GM12874 (cell line): ENCODE measurements at regions not wholly inside any gene's neighbourhood (a gene's known extent, or its start where the extent isn't known, plus 50 kb on each side); places are given as distances from the start of the nearest gene placed in this dataset.

Experiments
- TF ChIP-seq, protein P1 (sequence below): IDR thresholded peaks from 2 replicates; pipeline ENCODE4 v1.5.1; 2011; ENCODE audit warnings: low read depth, mild to moderate bottlenecking, control low read depth, low read length, moderate library complexity; ENCODE audit not compliant: insufficient read depth

DNA sequence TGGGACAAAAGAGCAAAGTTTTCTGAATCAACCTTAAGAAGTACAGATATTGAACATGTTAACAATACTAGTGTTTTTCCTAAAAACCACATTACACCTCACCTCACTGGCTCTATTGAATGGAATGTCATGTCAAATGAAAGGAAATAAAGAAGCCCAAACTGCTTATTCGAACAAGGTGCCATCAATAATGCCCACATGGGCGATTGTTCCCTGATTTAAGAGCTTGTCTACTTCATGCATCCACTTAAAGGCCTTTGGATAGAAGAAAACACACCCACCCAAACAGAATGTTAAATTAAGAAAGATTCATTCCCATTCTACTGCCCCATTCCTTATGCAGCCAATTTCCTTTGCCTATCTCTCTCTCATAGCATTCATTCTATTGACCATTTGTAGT, 118.5 kb upstream of the PAQR3 start:
- TF ChIP-seq, protein P1, sequence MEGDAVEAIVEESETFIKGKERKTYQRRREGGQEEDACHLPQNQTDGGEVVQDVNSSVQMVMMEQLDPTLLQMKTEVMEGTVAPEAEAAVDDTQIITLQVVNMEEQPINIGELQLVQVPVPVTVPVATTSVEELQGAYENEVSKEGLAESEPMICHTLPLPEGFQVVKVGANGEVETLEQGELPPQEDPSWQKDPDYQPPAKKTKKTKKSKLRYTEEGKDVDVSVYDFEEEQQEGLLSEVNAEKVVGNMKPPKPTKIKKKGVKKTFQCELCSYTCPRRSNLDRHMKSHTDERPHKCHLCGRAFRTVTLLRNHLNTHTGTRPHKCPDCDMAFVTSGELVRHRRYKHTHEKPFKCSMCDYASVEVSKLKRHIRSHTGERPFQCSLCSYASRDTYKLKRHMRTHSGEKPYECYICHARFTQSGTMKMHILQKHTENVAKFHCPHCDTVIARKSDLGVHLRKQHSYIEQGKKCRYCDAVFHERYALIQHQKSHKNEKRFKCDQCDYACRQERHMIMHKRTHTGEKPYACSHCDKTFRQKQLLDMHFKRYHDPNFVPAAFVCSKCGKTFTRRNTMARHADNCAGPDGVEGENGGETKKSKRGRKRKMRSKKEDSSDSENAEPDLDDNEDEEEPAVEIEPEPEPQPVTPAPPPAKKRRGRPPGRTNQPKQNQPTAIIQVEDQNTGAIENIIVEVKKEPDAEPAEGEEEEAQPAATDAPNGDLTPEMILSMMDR: no peak

DNA sequence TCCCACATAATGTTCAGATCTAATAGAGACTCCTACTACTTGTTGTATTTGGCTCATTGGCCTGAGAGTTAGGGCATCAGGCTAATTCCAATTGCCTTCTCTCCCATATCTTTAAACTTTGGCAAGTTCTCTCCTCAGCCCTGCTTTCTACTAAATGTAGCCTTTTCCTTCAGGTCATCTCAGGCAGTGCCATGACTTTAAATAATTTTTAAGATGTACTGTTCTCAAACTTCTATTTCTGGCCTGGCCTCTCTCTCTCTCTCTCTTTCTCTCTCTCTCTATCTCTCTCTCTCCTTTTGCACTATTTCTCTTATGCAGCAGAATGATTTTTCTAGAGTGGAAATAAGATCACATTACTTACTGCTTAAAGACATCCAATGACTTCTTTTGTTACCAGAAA, 114.5 kb upstream of the PAQR3 start:
- TF ChIP-seq, protein P1: no peak

- TF ChIP-seq, protein P1: no peak
Measured at GRCh38 chr4:79050541-79050880, 111.3 kb upstream of the PAQR3 start.

GRCh38 chr4:79049840-79050540, 110.8 kb upstream of the PAQR3 start:
- TF ChIP-seq, protein P1: no peak

DNA sequence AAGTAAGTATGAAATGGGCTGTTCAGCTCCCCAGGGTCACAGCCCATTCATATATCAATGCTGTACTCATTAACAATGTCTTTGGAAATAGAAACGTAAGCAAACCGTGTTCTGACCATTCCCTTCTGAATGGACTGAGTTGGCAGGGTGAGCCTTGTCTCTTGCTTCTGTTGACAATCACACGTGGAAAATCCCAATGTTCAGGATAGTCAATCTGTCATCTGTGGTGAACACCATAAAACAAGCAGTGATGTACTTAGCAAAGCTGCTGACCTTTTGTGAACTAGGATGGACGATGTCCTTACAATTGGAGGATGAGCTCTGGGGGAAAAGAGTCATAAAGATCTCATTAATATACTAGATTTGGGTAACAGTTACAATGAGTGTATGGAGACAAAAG, 109.6 kb upstream of the PAQR3 start:
- TF ChIP-seq, protein P1: no peak

- TF ChIP-seq, protein P1: no peak
Measured at GRCh38 chr4:79047316-79047715, 108.1 kb upstream of the PAQR3 start.

DNA sequence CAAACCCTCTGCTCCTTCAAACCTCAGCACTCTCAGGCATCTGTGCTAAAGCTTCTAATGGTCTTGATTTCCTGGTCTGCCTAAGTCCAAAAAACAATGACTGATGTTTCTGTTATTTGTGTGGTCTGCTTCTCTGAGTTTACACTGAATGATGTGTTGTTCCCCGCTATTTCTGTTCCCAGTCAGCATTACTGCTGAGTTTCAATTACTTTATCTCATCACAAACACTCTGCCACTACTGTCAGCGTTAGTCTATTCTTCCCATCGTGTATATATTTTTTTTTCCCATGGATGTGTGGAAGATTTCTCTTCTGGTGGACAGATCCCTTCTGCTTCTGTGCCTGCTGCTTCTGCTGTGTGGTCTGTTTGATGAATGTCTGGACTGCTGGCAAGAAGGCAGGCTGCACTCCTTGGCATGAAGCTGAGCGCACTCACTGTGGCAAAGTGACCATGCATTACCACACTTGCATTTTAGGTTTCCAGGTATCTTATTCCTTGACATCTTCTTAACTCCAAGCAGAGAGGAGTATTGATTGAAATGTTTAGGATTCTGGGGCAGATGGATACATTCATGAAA, 106.9 kb upstream of the PAQR3 start:
- TF ChIP-seq, protein P1: no peak
